ENCODE measurements at regions not wholly inside any gene's neighbourhood (a gene's known extent, or its start where the extent isn't known, plus 50 kb on each side); places are given as distances from the start of the nearest gene placed in this dataset.

DNA sequence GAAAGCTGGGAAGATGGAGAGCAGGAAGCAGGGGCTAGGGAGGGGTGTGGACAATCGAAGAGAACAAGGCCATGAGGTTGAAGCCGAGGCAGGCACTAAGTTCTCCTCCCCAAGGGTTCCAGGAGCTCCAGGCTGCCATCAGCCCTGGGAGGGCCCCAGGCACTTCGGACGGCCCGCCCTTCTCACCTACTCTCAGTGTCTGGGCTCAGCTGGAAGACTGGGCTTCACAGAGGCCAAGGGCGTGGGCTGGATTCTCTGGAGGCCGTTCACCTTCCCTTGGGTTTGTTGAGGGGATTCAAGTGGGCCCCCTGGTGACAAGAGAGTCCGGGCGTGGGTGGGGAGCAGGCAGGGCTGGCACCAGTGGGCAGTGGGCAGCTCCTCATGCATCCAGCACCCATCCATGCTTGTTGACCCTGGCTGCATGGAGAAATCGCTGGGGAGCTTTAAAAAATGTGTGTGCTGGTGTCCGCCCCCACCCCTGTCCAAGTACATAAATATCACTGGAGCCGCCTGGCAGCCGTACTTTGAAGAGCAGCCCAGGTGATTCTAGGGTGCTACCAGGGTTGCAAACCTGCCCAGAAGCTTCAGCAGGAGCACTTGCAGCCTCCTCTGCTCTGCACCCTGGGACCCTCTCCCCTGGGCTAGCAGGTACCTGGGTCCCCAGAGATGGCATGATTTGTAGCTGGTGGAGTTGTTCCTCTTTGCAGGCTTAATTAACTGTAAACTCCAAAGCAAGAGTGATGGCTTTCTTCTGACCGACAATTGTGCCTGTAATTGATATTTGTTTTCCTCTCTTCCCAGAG is 74.3 kb downstream of the RTL6 start:
- Histone ChIP-seq H3K4me3 (replicated peaks in 1 of 3) (no peak overlapping the region), H3K9me3 (no peaks in the 10 kb centered on the region), H3K27me3 (no peaks in the 10 kb centered on the region), H3K36me3 (no peaks in the 10 kb centered on the region), H3K4me1 (no peaks in the 10 kb centered on the region), H3K27ac (no peak overlapping the region)
- TF ChIP-seq POLR2A (IDR thresholded peaks at IDR 0.05) (no peak), CTCF (IDR thresholded peaks at IDR 0.05) (no peak)
- WGBS, 2 donors: 73 to 74% methylated on average over 10 to 14 of the region's 14 CpGs
- no peak for DNase-seq
- intact Hi-C loops (cut with DNase I): no loop called here

DNA sequence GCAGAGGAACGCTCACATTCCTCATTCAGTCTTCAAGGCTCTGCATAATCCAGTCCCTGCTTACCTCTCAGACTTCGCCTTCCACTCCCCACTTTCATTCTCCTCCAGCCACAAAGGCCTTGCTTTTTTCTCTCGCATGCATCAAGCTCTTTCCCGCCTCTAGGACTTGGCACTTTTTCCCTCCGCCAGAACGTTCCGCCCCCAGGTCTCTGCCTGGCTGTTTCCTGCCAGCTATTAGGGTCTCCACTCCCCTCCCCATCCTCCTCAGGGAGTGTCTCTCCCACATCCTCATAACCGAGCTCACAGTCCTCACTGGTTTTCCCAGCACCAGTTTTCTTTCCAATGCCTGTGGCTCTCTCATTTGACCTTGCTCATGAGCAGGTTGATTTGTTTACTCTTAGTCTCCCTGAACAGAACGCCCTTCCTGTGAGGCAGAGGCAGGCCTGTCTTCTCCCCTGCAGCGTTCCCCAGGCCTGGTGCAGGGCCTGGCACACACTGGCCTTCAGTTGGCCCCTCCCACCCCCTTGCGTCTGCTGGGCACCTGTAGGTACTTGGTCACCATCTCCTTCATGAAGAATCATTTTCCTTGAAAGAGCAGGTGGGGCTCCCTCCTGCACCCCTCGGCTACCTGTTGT is 75.2 kb downstream of the RTL6 start:
- TF ChIP-seq CTCF (IDR thresholded peaks at IDR 0.05) (no peak), POLR2A (IDR thresholded peaks at IDR 0.05) (no peak)
- WGBS, 2 donors: 66 to 74% methylated on average over 12 of the region's 12 CpGs
- Histone ChIP-seq H3K4me3 (replicated peaks in 1 of 3) (no peak overlapping the region), H3K9me3 (no peaks in the 10 kb centered on the region), H3K27ac (no peak overlapping the region), H3K4me1 (no peaks in the 10 kb centered on the region), H3K27me3 (no peaks in the 10 kb centered on the region), H3K36me3 (no peaks in the 10 kb centered on the region)
- intact Hi-C loops (cut with DNase I): no loop called here
- no peak for DNase-seq

DNA sequence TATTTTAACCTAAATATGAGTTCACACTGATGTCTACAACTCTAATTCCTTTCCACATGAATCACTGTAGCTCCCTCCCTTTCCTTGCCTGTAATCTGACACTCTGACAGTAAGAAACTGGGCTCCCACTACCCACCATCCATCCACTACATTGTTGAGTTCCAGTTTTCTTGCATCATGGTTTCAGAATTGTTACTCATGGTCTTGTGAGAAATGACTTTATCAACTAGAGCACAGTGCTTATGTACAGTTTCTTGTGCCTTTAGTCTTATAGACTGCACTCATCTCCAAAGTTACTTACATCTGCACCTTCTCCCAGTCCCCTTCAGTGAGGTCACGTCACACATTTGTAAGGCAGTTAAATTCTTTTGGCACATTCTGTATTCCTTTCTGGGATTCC is 78.6 kb downstream of the RTL6 start:
- Histone ChIP-seq H3K4me1 (no peaks in the 10 kb centered on the region), H3K9me3 (no peaks in the 10 kb centered on the region), H3K4me3 (replicated peaks in 1 of 3) (no peak overlapping the region), H3K27me3 (no peaks in the 10 kb centered on the region), H3K27ac (no peak overlapping the region), H3K36me3 (no peaks in the 10 kb centered on the region)
- no peak for TF ChIP-seq CTCF (IDR thresholded peaks at IDR 0.05)
- no peak for TF ChIP-seq POLR2A (IDR thresholded peaks at IDR 0.05)
- intact Hi-C loops (cut with DNase I): no loop called here
- 64 to 79% methylated on average over 1 of the region's 1 CpG for WGBS, 2 donors
- no peak for DNase-seq

DNA sequence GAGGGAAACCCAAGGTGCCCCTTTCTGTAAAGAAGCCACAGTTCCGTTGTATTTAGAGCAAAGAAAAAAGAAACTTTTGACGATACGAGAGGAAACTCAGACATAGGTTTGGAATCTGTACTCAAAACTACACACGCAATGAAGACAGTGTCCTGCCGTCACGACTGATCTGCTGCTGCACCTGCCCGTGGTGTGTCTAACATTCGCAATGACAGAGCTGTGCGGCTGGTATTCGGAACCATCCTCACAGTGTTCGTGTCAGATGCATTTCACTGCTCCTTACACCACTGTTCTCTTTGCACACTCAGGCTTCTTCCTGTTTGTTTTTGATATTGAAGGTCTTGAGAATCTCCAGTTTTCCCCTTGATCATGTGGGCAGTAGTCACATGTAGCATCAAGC is 84.8 kb downstream of the RTL6 start:
- TF ChIP-seq POLR2A (IDR thresholded peaks at IDR 0.05) (no peak), CTCF (IDR thresholded peaks at IDR 0.05) (no peak)

GRCh38 chr22:44412136-44412731 is 85.8 kb downstream of the RTL6 start:
- Histone ChIP-seq H3K4me1 (no peaks in the 10 kb centered on the region), H3K9me3 (no peaks in the 10 kb centered on the region), H3K27me3 (no peaks in the 10 kb centered on the region), H3K27ac (no peak overlapping the region), H3K4me3 (replicated peaks in 1 of 3) (no peak overlapping the region), H3K36me3 (no peaks in the 10 kb centered on the region)
- no peak for DNase-seq
- WGBS, 2 donors: 75 to 90% methylated on average over 9 to 12 of the region's 19 CpGs
- TF ChIP-seq POLR2A (IDR thresholded peaks at IDR 0.05) (no peak), CTCF (IDR thresholded peaks at IDR 0.05) (no peak)
- intact Hi-C loops (cut with DNase I): no loop called here

More for the DNA sequence above, 84.8 kb downstream of the RTL6 start:
- Histone ChIP-seq H3K36me3 (no peaks in the 10 kb centered on the region), H3K9me3 (no peaks in the 10 kb centered on the region), H3K4me1 (no peaks in the 10 kb centered on the region), H3K27ac (no peak overlapping the region), H3K4me3 (replicated peaks in 1 of 3) (no peak overlapping the region), H3K27me3 (no peaks in the 10 kb centered on the region)
- WGBS, 2 donors: 83 to 87% methylated on average over 11 of the region's 11 CpGs
- DNase-seq: no peak
- intact Hi-C loops (cut with DNase I): no loop called here
